Ovary (tissue), 7 donors: ENCODE measurements at regions not wholly inside any gene's neighbourhood (a gene's known extent, or its start where the extent isn't known, plus 50 kb on each side); places are given as distances from the start of the nearest gene placed in this dataset.

Experiments used
- DNase-seq, 5 donors: peaks; one replicate each; pipeline ENCODE4 v3.0.0-alpha.2; 2019 to 2020
- H3K27ac ChIP-seq, 2 donors: fragments of 200-600 bp; one replicate each; pipeline versions ENCODE4 v1.5.1 to v1.8.0; 2019 to 2022
- H3K27me3 ChIP-seq: fragments of 200-600 bp; one replicate; pipeline ENCODE4 v1.8.0; 2022
- H3K36me3 ChIP-seq: fragments of 200-600 bp; sonication (generic); one replicate; pipeline ENCODE4 v1.5.1; 2019
- H3K4me1 ChIP-seq: one replicate; pipeline ENCODE4 v1.8.1; 2013; ENCODE audit warnings: mild to moderate bottlenecking, moderate library complexity; ENCODE audit not compliant: insufficient read depth
- H3K4me3 ChIP-seq: fragments of 200-600 bp; sonication (generic); one replicate; pipeline ENCODE4 v1.5.1; 2017
- H3K9me3 ChIP-seq, 2 donors: fragments of 200-600 bp in 1 of 2; sonication (generic) in 1 of 2; one replicate each; pipeline versions ENCODE4 v1.5.1 to v1.8.1; 2013 to 2019; ENCODE audit warnings: mild to moderate bottlenecking in 1 of 2, moderate library complexity in 1 of 2
- EP300 ChIP-seq: sonication (generic); formaldehyde crosslinking; IDR thresholded peaks from one replicate; pipeline ENCODE4 v1.6.1; 2017; ENCODE audit warnings: antibody characterized with exemption
- POLR2A ChIP-seq: fragments of 450-650 bp; IDR thresholded peaks from one replicate; pipeline ENCODE4 v1.6.1; 2017; ENCODE audit warnings: antibody characterized with exemption, mild to moderate bottlenecking, moderate library complexity
- WGBS, 3 donors: extraction: QIAGEN DNeasy Blood & Tissue Kit in 1 of 3; methylation state at CpG; one replicate each; pipeline versions ENCODE4 v1.1.5 to v1.1.7; 2013 to 2017; 5-methylcytosine and 5-hydroxymethylcytosine counted together
- intact Hi-C, 4 donors: fragments of 100-400 bp; cut with DNase I; formaldehyde crosslinking; loops; one replicate each; pipeline versions ENCODE4 v1.11.0 to v1.15.1; 2022 to 2023
- TF ChIP-seq, protein P1 (sequence below), 3 donors: fragments of 450-650 bp in 2 of 3; fragments of 200-600 bp in 1 of 3; IDR thresholded peaks; one replicate each; pipeline versions ENCODE4 v1.5.1 to v1.8.0; 2016 to 2022; ENCODE audit warnings: antibody characterized with exemption in 3 of 3, mild to moderate bottlenecking in 1 of 3
- donor health status: DM: no; HTN: no; CAD: no; lungs with moderate emphysema.
- donor health status: DM: no; HTN: no; CAD: no.
- donor health status: Bipolar disorder and iron deficiency.
- donor health status: DM: no; HTN: no; CAD: no.
- donor health status: DM: yes; HTN: yes; CAD: no.

DNA sequence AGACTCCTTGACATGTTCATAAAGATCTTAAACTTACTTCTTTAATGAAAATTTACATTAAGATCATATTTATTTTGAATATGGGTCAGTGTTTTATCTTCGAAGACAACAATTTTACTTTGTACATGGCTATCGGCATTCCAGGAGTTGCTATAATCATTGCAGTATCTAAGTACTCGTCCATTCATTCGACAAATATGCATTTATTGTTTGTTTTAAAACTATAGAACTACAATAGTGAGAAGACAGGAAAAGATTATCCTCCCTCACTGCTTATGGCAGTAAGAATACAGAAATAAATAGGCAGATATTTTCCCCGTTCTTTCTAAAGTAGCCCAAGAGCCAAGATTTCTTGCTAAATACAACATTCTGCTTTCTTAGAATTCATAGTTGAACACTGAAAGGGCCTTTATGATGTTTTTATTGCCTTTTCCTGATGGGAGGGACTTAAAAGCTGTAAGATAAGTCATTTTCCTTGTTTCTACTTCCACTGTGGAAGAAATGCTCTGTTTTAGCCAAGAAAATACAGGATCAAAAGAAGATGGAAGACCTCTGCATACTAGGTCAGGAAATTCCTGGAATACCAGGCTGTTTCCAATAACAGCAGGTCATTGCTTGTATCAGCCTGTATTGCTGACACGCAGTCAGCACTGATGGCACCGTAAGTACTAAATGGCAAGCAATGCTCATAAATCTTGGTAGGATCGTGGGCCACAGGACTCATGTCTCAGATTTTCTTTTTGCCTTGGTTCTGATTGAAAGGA is 521.0 kb upstream of the ATP2B1 start:
- H3K27ac ChIP-seq, result no peak overlapping the region
- DNase-seq, result no peak
- no peak overlapping the region for H3K4me3 ChIP-seq
- no peaks in the 10 kb centered on the region for H3K9me3 ChIP-seq
- intact Hi-C loops, result no loop called here
- H3K36me3 ChIP-seq, result no peaks in the 10 kb centered on the region
- H3K27me3 ChIP-seq, result no peaks in the 10 kb centered on the region
- 32 to 41% (median 40%) methylated on average over 8 of the region's 8 CpGs for WGBS, 3 donors
- TF ChIP-seq, protein P1, sequence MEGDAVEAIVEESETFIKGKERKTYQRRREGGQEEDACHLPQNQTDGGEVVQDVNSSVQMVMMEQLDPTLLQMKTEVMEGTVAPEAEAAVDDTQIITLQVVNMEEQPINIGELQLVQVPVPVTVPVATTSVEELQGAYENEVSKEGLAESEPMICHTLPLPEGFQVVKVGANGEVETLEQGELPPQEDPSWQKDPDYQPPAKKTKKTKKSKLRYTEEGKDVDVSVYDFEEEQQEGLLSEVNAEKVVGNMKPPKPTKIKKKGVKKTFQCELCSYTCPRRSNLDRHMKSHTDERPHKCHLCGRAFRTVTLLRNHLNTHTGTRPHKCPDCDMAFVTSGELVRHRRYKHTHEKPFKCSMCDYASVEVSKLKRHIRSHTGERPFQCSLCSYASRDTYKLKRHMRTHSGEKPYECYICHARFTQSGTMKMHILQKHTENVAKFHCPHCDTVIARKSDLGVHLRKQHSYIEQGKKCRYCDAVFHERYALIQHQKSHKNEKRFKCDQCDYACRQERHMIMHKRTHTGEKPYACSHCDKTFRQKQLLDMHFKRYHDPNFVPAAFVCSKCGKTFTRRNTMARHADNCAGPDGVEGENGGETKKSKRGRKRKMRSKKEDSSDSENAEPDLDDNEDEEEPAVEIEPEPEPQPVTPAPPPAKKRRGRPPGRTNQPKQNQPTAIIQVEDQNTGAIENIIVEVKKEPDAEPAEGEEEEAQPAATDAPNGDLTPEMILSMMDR (IDR thresholded peaks at IDR 0.05), result no peak
- TF ChIP-seq POLR2A, result no peak
- TF ChIP-seq EP300, result no peak
- H3K4me1 ChIP-seq, result no peaks in the 10 kb centered on the region

DNA sequence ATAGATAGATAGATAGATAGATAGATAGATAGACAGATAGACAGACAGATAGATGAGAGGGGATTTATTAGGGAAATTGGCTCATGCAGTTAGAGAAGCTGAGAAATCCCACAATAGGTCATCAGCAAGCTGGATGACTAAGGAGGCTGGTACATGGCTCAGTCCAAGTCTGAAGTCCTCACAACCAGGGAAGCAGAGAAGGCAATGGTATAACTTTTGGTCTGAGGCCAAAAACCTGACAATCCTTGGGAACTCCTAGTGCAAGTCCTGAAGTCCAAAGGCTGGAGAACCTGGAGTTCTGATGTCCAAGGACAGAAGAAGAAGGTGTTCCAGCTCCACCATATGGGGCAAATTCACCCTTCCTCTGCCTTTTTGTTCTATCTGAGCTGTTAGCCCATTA is 517.6 kb upstream of the ATP2B1 start:
- Histone ChIP-seq H3K27ac (no peak overlapping the region), H3K4me1 (no peaks in the 10 kb centered on the region), H3K27me3 (no peaks in the 10 kb centered on the region), H3K4me3 (no peak overlapping the region), H3K9me3 (no peaks in the 10 kb centered on the region), H3K36me3 (no peaks in the 10 kb centered on the region)
- intact Hi-C loops, result no loop called here
- TF ChIP-seq POLR2A, result no peak
- TF ChIP-seq, protein P1 (IDR thresholded peaks at IDR 0.05), result no peak
- TF ChIP-seq EP300, result no peak
- no peak for DNase-seq

DNA sequence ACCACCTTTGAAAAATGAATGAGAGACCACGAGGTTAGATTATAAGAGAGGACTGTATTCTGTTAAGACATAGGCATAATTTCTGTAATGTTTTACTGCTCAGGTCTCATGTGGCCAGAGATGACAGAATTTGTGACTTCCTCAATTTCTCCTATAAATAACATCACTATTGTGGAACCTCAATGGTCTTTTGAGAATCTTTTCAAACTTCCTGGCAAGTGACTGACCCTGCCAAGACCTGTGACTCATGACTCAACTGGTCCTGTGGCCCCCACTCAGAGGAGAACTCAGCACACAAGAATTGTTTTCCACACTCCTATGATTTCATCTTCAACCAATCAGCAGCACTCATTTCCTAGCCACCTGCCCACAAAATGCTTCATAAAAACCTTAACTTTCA is 508.2 kb upstream of the ATP2B1 start:
- DNase-seq, result no peak
- Histone ChIP-seq H3K27ac (no peak overlapping the region), H3K9me3 (no peaks in the 10 kb centered on the region), H3K36me3 (no peaks in the 10 kb centered on the region), H3K4me1 (peaks cover 3% of the 10 kb centered on the region), H3K4me3 (no peak overlapping the region), H3K27me3 (no peaks in the 10 kb centered on the region)
- intact Hi-C loops, result no loop called here
- WGBS, 3 donors, result 0 to 11% (median 6%) methylated on average over 1 of the region's 1 CpG
- TF ChIP-seq EP300, result no peak
- TF ChIP-seq, protein P1 (IDR thresholded peaks at IDR 0.05), result no peak
- TF ChIP-seq POLR2A, result no peak

DNA sequence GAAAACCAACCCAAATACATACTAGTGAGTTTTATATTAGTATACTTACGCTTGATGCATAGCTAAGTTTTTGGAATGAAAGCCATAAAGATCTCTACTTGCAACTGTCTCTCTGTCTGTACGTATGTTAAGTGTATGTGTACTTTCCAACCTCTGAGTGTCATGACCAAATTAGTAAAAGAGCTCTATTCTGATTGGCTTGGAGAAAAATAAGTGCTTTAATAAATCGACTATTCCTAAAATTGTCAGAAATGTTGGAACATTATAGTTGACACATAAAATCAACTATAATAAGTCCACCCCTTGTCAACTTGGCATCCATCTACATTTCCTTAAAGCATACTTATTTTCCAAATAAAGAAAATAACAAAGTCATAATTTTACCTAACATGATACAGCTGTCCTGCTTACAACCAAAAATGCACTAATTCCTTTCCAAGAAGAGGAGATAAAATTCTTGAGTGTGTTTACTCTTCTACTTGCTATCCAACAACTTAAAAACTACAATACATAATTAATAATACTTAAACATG is 507.4 kb upstream of the ATP2B1 start:
- WGBS, 3 donors, result 12 to 46% (median 26%) methylated on average over 3 of the region's 3 CpGs
- TF ChIP-seq, protein P1 (IDR thresholded peaks at IDR 0.05), result no peak
- no peak for TF ChIP-seq EP300
- intact Hi-C loops, result no loop called here
- Histone ChIP-seq H3K4me3 (no peak overlapping the region), H3K36me3 (no peaks in the 10 kb centered on the region), H3K9me3 (no peaks in the 10 kb centered on the region), H3K4me1 (peaks cover 3% of the 10 kb centered on the region), H3K27ac (no peak overlapping the region), H3K27me3 (no peaks in the 10 kb centered on the region)
- DNase-seq, result no peak
